Testis (tissue), 2 donors: ENCODE measurements at regions not wholly inside any gene's neighbourhood (a gene's known extent, or its start where the extent isn't known, plus 50 kb on each side); places are given as distances from the start of the nearest gene placed in this dataset.

ENCODE experiments used
- DNase-seq: peaks from one replicate; pipeline ENCODE4 v3.0.0-alpha.2; 2019
- H3K27ac ChIP-seq, 2 donors: fragments of 200-600 bp; sonication (generic); one replicate each; pipeline ENCODE4 v1.5.1; 2019
- H3K27me3 ChIP-seq: fragments of 200-600 bp; sonication (generic); one replicate; pipeline ENCODE4 v1.5.1; 2019
- H3K36me3 ChIP-seq: fragments of 200-600 bp; sonication (generic); one replicate; pipeline ENCODE4 v1.5.1; 2017; ENCODE audit warnings: low read depth; ENCODE audit errors: missing control alignments
- H3K4me1 ChIP-seq: fragments of 200-600 bp; sonication (generic); one replicate; pipeline ENCODE4 v1.5.1; 2019
- H3K4me3 ChIP-seq, 2 donors: fragments of 200-600 bp; sonication (generic); one replicate each; pipeline ENCODE4 v1.5.1; 2017 to 2019
- H3K9me3 ChIP-seq: fragments of 200-600 bp; sonication (generic); one replicate; pipeline ENCODE4 v1.5.1; 2017
- CTCF ChIP-seq, 3 experiments: fragments of 450-650 bp in 2 of 3; fragments of 200-600 bp in 1 of 3; sonication (generic) in 1 of 3; IDR thresholded peaks; one replicate each; pipeline ENCODE4 v1.5.1; 2016 to 2019; ENCODE audit warnings: antibody characterized with exemption in 3 of 3, mild to moderate bottlenecking in 2 of 3, moderate library complexity in 1 of 3
- POLR2A ChIP-seq: fragments of 450-650 bp; IDR thresholded peaks from one replicate; pipeline ENCODE4 v1.6.1; 2017; ENCODE audit warnings: antibody characterized with exemption, mild to moderate bottlenecking, moderate library complexity
- WGBS, 2 donors: methylation state at CpG; one replicate each; pipeline ENCODE4 v1.1.5; 2018; 5-methylcytosine and 5-hydroxymethylcytosine counted together
- intact Hi-C: fragments of 100-400 bp; cut with DNase I; formaldehyde crosslinking; loops from one replicate; pipeline ENCODE4 v1.15.1; 2023; ENCODE audit warnings: low total_unique reads

DNA sequence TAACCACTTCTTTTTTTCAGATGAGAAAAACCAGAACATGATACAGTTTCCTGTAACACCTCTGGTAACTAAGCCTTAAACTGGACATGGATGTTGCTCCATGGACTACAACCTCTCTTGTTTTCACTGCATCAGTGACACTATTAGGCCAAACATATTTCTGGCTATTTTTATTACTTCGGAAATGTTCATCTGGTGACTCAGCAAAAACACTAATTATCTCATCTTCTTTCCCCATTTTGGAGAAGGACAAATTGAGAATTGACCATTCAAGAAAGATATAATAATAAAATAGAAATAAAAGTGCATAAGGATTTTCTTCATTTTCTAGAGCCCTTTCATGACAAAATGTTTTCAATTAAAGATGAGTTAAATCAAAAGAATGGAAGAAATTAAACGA is 361.9 kb upstream of the TECRL start:
- no peaks in the 10 kb centered on the region for H3K4me1 ChIP-seq
- intact Hi-C loops = no loop called here
- TF ChIP-seq CTCF (IDR thresholded peaks at IDR 0.05) (no peak), POLR2A (no peak)
- no peak for DNase-seq
- WGBS, 2 donors = 77 to 79% methylated on average over 2 of the region's 2 CpGs
- H3K27ac ChIP-seq = no peak overlapping the region
- H3K4me3 ChIP-seq = no peak overlapping the region
- no peaks in the 10 kb centered on the region for H3K36me3 ChIP-seq
- no peaks in the 10 kb centered on the region for H3K9me3 ChIP-seq
- H3K27me3 ChIP-seq = no peaks in the 10 kb centered on the region

DNA sequence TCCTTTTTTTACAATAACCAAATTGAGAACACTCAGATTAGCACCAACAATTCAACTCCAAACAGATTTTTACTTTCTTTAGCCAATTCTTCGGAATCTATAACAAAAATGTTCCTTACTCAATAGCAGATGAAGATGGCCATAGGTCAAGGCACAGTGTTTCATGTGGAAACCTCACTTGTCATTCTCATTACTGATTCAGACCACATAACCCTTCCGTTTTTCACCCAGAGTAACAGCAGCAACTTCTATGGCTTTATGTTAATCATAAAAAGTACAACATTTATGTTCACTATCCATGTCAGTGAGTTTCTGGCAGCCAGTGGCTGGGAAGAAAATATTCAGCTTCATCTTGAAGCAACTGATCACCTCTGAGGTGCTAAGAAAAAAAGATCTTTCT is 358.3 kb upstream of the TECRL start:
- TF ChIP-seq POLR2A (no peak), CTCF (IDR thresholded peaks at IDR 0.05) (no peak)
- intact Hi-C loops = no loop called here
- WGBS, 2 donors = 87 to 98% methylated on average over 2 of the region's 2 CpGs
- H3K36me3 ChIP-seq = no peaks in the 10 kb centered on the region
- H3K4me3 ChIP-seq = no peak overlapping the region
- no peak for DNase-seq
- H3K9me3 ChIP-seq = no peaks in the 10 kb centered on the region
- H3K27ac ChIP-seq = no peak overlapping the region
- no peaks in the 10 kb centered on the region for H3K27me3 ChIP-seq
- H3K4me1 ChIP-seq = no peaks in the 10 kb centered on the region

DNA sequence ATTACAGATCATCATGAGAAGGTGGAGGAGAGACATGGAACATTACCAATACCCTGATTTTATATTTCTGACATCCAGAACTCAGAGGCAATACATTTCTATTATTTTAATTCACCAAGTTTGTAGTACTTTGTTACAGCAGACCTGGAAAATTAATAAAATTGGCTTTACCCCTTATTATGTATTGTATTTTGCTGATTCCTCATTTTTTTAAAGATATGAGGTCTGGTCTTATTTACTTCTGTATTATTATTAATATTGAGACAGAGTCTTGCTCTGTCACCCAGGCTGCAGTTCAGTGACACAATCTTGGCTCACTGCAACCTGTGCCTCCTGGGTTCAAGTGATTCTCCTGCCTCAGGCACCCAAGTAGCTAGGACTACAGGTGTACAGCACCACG is 357.3 kb upstream of the TECRL start:
- intact Hi-C loops = no loop called here
- Histone ChIP-seq H3K4me3 (no peak overlapping the region), H3K36me3 (no peaks in the 10 kb centered on the region), H3K27ac (no peak overlapping the region), H3K27me3 (no peaks in the 10 kb centered on the region), H3K9me3 (no peaks in the 10 kb centered on the region), H3K4me1 (no peaks in the 10 kb centered on the region)
- no peak for DNase-seq
- TF ChIP-seq CTCF (IDR thresholded peaks at IDR 0.05) (no peak), POLR2A (no peak)
- 70 to 97% methylated on average over 1 of the region's 1 CpG for WGBS, 2 donors

- intact Hi-C loops = no loop called here
- no peak overlapping the region for H3K27ac ChIP-seq
- no peaks in the 10 kb centered on the region for H3K27me3 ChIP-seq
- H3K4me3 ChIP-seq = no peak overlapping the region
- TF ChIP-seq CTCF (IDR thresholded peaks at IDR 0.05) (no peak), POLR2A (no peak)
- H3K36me3 ChIP-seq = no peaks in the 10 kb centered on the region
- no peaks in the 10 kb centered on the region for H3K4me1 ChIP-seq
- no peak for DNase-seq
- no peaks in the 10 kb centered on the region for H3K9me3 ChIP-seq
- 28 to 41% methylated on average over 2 of the region's 2 CpGs for WGBS, 2 donors
Measured at GRCh38 chr4:64756016-64756415, 346.8 kb upstream of the TECRL start.

DNA sequence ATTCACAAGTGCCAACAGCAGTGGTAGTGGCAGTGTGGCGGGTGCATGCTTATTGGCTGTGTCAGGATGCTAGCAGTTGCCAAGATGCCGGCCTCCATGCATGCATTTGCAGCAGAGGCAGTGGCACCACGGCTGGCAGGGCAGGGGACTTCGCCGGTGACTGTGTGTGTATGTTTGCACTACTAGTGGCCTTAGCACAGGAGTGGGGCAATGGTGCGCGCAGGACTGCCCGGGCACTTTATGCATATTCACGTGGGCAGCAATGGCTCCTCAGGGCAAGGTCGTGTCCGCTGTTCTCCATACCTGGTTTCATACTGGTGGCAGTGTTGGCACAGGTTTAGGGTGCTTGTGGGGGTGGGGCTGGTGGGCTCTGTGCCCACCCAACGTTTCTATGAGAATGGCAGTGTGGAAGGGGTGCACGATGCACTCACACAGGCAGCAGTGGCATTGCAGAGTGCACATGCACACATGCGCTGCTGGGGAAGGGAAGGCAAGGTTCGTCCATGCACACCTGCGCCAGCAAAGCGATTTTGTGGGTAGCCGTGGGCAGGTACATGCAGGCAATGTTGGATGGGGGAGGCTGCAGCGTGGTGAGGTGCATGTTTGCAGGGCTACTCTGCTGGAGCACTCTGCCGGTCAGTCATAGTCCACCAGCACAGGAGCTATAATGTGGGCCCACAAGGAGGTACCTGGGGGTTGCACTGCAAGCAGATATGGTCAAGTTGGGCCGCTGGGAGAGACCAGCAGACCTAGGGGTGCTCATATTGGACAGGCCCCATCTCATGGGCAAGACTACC is 338.9 kb upstream of the TECRL start:
- Histone ChIP-seq H3K27ac (no peak overlapping the region), H3K4me1 (no peaks in the 10 kb centered on the region), H3K9me3 (no peaks in the 10 kb centered on the region), H3K27me3 (no peaks in the 10 kb centered on the region), H3K36me3 (no peaks in the 10 kb centered on the region), H3K4me3 (peak overlapping the region in 1 of 2 donors; percentile 7)
- WGBS, 2 donors = 46 to 68% methylated on average over 14 to 18 of the region's 21 CpGs
- TF ChIP-seq CTCF (IDR thresholded peaks at IDR 0.05) (no peak), POLR2A (no peak)
- intact Hi-C loops = no loop called here
- no peak for DNase-seq
